Fibroblast of pulmonary artery (primary cell): ENCODE measurements at regions not wholly inside any gene's neighbourhood (a gene's known extent, or its start where the extent isn't known, plus 50 kb on each side); places are given as distances from the start of the nearest gene placed in this dataset.
A peak's percentile ranks its signal among the peaks of the same experiment; 100 is the strongest.

Source experiments
- DNase-seq: peaks from one replicate; pipeline ENCODE4 v3.0.0-alpha.2; 2010; ENCODE audit warnings: low read depth
- H3K4me3 ChIP-seq: replicated peaks from 2 replicates; pipeline ENCODE4 v1.5.1; 2011; ENCODE audit warnings: low read depth, mild to moderate bottlenecking, control low read depth, low read length, moderate library complexity
- TF ChIP-seq, protein P1 (sequence below): IDR thresholded peaks from 2 replicates; pipeline ENCODE4 v1.5.1; 2011; ENCODE audit warnings: mild to moderate bottlenecking, control low read depth, low read length, inconsistent platforms; ENCODE audit errors: missing control alignments

DNA sequence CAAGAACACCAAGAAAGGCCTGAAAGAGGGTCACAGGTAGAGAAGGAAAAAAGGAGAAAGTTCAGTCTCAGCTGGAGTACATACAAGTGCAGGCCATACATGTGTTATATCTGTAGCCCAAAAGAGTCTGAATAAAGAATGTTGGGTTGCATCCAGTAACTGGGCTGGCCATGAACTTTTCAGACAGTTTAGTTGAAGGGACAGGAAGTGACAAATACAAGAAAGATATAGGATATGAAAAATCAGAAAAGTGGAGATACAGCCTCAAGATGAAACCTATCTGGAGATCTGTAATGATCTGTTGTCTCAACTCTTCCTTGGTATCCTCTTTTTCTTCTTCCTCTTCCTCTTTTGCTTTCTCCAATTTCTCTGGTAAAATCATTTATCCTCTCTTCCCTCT lies 671.7 kb downstream of the MECOM start:
- no peak overlapping the region for H3K4me3 ChIP-seq
- peak; percentile 55 for DNase-seq
- TF ChIP-seq, protein P1, sequence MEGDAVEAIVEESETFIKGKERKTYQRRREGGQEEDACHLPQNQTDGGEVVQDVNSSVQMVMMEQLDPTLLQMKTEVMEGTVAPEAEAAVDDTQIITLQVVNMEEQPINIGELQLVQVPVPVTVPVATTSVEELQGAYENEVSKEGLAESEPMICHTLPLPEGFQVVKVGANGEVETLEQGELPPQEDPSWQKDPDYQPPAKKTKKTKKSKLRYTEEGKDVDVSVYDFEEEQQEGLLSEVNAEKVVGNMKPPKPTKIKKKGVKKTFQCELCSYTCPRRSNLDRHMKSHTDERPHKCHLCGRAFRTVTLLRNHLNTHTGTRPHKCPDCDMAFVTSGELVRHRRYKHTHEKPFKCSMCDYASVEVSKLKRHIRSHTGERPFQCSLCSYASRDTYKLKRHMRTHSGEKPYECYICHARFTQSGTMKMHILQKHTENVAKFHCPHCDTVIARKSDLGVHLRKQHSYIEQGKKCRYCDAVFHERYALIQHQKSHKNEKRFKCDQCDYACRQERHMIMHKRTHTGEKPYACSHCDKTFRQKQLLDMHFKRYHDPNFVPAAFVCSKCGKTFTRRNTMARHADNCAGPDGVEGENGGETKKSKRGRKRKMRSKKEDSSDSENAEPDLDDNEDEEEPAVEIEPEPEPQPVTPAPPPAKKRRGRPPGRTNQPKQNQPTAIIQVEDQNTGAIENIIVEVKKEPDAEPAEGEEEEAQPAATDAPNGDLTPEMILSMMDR = no peak

GRCh38 chr3:168990621-168991020 lies 672.9 kb downstream of the MECOM start:
- TF ChIP-seq, protein P1 = no peak
- H3K4me3 ChIP-seq = no peak overlapping the region
- no peak for DNase-seq

DNA sequence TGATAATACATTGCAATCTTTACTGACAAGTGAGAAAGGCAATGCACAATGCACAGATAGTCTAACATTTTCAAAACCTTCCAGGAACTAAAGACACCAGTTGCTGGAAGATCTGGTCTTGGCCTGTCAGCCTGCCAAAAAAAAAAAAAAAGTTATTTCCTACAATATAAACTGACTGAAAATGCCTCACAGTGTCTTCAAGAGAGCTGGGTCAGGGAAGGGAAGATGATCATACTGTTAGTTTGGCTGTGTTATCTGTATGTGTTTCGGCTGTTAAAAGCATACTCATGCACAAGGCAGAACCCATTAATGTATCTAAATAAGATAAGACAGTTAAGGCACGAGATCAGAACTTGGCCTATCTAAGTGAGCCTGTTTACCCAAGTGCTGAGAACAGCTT lies 673.4 kb downstream of the MECOM start:
- peak; percentile 58 for DNase-seq
- TF ChIP-seq, protein P1 = no peak

DNA sequence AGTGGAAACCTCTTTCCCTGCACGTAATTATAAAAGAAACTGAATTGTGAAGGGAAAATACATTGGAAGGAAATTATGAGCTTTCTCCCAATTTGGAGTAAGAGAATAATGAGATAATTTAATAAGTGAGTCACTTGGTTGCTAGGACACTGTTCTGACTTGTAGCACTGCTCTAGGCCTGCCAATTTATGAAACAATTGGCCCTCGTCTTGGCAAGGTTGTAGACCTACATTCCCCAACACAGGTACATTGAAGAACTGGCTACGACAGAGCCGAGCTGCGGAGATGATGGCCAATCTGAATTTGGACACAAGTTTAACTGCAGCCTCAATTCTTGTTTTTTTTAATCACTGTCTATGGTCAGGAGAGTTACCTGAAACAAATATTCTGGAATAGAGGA lies 674.1 kb downstream of the MECOM start:
- TF ChIP-seq, protein P1 = no peak
- no peak overlapping the region for H3K4me3 ChIP-seq
- DNase-seq = peak; percentile 51

More for the DNA sequence above, 673.4 kb downstream of the MECOM start:
- no peak overlapping the region for H3K4me3 ChIP-seq

- TF ChIP-seq, protein P1 = no peak
- H3K4me3 ChIP-seq = no peak overlapping the region
- DNase-seq = no peak
Observed at GRCh38 chr3:168988853-168989252, 674.7 kb downstream of the MECOM start.

DNA sequence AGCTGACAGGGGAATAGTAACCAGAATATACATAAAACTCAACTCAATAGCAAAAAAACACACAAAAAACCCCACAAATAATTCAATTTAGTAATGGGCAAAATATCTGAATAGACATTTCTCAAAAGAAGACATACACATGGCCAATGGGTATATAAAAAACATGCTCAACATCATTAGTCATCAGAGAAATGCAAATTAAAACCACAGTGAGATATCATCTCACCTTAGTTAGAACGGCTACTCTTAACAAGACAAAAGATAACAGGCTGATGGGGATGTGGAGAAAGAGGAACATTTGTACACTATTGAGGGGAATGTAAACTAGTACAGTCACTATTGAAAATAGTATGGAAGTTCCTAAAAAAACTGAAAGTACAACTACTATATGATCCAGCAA lies 678.6 kb downstream of the MECOM start:
- DNase-seq = no peak
- TF ChIP-seq, protein P1 = no peak
- H3K4me3 ChIP-seq = no peak overlapping the region

- TF ChIP-seq, protein P1 = no peak
- DNase-seq = no peak
- no peak overlapping the region for H3K4me3 ChIP-seq
Observed at GRCh38 chr3:168983046-168983445, 680.5 kb downstream of the MECOM start.
